Erythroblast (primary cell): ENCODE measurements at regions not wholly inside any gene's neighbourhood (a gene's known extent, or its start where the extent isn't known, plus 50 kb on each side); places are given as distances from the start of the nearest gene placed in this dataset.

Experiments
- GATA1 ChIP-seq: IDR thresholded peaks from 2 replicates; pipeline ENCODE4 v1.6.1; 2011; ENCODE audit warnings: low read depth, mild to moderate bottlenecking, control low read depth, low read length, moderate library complexity
- POLR2A ChIP-seq: IDR thresholded peaks from 2 replicates; pipeline ENCODE4 v1.6.1; 2011; ENCODE audit warnings: mild to moderate bottlenecking, low read length

- no peak for TF ChIP-seq POLR2A
- no peak for TF ChIP-seq GATA1
Measured at GRCh38 chr3:80232760-80233159, 465.0 kb upstream of the ROBO1 start.
